ENCODE measurements at regions not wholly inside any gene's neighbourhood (a gene's known extent, or its start where the extent isn't known, plus 50 kb on each side); places are given as distances from the start of the nearest gene placed in this dataset.

DNA sequence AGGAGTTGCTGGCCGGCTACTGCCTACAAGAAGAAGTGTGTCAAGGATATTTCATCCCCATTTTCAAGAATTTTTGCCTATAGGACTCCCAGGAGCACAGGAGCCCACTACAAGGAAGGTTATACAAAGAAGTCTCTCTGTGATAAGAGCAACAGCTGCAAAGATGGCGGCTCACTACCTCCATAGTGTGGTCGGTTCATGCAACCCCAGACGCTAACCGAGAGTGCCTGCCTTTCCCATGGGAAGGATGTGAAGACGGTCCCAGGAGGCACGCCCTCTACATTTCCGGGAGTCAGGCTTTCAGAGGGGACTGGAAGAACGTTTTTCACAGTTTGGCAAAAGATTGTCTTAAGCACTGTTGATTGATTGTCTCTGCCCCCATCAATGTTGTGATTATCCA is 816.3 kb downstream of the QKI start:
- Histone ChIP-seq H3K27ac (no peak overlapping the region), H3K36me3 (no peaks in the 10 kb centered on the region), H3K4me1 (no peaks in the 10 kb centered on the region), H3K27me3 (no peaks in the 10 kb centered on the region), H3K4me3 (no peak overlapping the region), H3K9me3 (no peaks in the 10 kb centered on the region)
- TF ChIP-seq, protein P1, sequence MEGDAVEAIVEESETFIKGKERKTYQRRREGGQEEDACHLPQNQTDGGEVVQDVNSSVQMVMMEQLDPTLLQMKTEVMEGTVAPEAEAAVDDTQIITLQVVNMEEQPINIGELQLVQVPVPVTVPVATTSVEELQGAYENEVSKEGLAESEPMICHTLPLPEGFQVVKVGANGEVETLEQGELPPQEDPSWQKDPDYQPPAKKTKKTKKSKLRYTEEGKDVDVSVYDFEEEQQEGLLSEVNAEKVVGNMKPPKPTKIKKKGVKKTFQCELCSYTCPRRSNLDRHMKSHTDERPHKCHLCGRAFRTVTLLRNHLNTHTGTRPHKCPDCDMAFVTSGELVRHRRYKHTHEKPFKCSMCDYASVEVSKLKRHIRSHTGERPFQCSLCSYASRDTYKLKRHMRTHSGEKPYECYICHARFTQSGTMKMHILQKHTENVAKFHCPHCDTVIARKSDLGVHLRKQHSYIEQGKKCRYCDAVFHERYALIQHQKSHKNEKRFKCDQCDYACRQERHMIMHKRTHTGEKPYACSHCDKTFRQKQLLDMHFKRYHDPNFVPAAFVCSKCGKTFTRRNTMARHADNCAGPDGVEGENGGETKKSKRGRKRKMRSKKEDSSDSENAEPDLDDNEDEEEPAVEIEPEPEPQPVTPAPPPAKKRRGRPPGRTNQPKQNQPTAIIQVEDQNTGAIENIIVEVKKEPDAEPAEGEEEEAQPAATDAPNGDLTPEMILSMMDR (IDR thresholded peaks at IDR 0.05 in 4 of 5, conservative IDR thresholded peaks at IDR 0.05 in 1 of 5), result no peak
- no peak for TF ChIP-seq POLR2A (IDR thresholded peaks at IDR 0.05)
- ATAC-seq (no peak), DNase-seq (no peak)
- intact Hi-C loops (cut with DNase I; ENCODE audit: low total_unique reads), result no loop called here
- in situ Hi-C loops (cut with MboI; ENCODE audit: low sequenced_read_pairs in 4 of 4), result no loop called here

DNA sequence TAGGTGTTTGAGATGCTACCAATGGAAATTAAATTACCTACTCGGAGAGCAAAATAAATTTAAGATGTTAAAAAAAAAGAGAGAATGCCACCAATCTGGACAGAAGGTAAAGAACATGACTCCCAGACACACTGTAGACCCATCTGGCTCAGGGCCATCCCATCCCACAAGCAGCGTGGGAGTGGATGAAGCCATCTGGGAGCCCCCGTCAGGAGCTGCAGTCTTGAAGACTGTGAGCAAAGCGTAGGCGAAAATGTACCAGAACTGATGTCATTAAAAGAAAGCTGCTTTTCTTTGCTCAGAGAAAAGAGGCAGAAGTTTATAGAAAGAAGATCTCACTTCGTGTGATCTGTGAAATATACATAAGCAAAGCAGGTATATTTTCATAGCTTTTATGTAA is 815.7 kb downstream of the QKI start:
- TF ChIP-seq POLR2A (IDR thresholded peaks at IDR 0.05), result no peak
- TF ChIP-seq, protein P1 (IDR thresholded peaks at IDR 0.05 in 4 of 5, conservative IDR thresholded peaks at IDR 0.05 in 1 of 5), result no peak
- no peak overlapping the region for H3K27ac ChIP-seq
- no peak for DNase-seq
- H3K9me3 ChIP-seq, result no peaks in the 10 kb centered on the region
- intact Hi-C loops (cut with DNase I; ENCODE audit: low total_unique reads), result no loop called here
- H3K4me1 ChIP-seq, result no peaks in the 10 kb centered on the region
- in situ Hi-C loops (cut with MboI; ENCODE audit: low sequenced_read_pairs in 4 of 4), result no loop called here
- no peaks in the 10 kb centered on the region for H3K27me3 ChIP-seq
- no peaks in the 10 kb centered on the region for H3K36me3 ChIP-seq
- H3K4me3 ChIP-seq, result no peak overlapping the region
- no peak for ATAC-seq

DNA sequence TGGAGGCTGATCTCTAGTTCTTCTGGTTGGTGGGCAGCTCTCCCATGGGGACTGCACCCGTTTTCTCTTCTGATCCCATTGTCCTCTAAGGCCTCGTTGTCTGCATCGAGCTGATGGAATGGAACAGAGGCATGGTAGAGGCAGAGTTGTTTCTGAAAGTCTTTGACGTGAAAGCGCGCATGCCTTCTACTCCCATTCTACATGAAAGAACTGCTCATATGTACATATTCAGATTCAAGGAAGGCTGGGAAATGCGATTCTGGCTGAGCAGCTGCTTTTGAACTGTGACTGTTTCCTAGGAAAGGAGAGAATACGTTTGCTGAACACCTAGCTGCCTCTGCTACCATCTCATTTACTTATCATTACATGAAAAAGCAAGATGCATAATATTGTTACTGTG is 815.2 kb downstream of the QKI start:
- in situ Hi-C loops (cut with MboI; ENCODE audit: low sequenced_read_pairs in 4 of 4), result no loop called here
- Histone ChIP-seq H3K27ac (no peak overlapping the region), H3K27me3 (no peaks in the 10 kb centered on the region), H3K9me3 (no peaks in the 10 kb centered on the region), H3K4me1 (no peaks in the 10 kb centered on the region), H3K4me3 (no peak overlapping the region), H3K36me3 (no peaks in the 10 kb centered on the region)
- intact Hi-C loops (cut with DNase I; ENCODE audit: low total_unique reads), result no loop called here
- no peak for DNase-seq
- no peak for ATAC-seq
- no peak for TF ChIP-seq POLR2A (IDR thresholded peaks at IDR 0.05)

DNA sequence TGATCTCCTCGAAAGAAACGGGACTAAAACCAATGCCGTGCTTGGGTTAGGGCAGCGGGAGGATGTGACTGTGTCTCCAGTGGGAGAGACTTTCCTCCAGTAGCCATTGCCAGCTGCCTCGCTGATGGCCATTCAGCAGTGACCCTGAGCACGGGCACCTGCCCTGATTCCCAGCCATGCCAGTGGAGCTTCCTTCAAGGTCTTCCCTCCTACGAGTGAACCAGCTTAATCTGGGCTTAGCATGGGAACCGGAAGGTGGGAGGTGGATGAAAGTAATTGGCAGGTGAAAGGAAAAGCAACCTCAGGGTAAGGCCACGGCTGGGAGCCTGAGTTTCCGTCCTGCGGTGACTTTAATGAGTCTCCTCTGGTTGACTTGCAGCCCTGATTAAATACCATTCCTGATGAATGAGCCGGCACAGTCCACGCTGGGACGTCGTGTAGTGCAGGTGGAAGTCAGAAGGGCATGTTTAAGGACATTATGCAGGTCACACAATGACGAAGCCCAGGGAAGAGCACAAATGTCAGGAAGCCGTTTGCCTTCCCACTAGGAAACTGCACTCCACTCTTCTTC is 813.5 kb downstream of the QKI start:
- no peak overlapping the region for H3K4me3 ChIP-seq
- no peaks in the 10 kb centered on the region for H3K36me3 ChIP-seq
- in situ Hi-C loops (cut with MboI; ENCODE audit: low sequenced_read_pairs in 4 of 4) (no loop called here), intact Hi-C loops (cut with DNase I; ENCODE audit: low total_unique reads) (no loop called here)
- H3K27ac ChIP-seq, result no peak overlapping the region
- no peak for TF ChIP-seq POLR2A (IDR thresholded peaks at IDR 0.05)
- TF ChIP-seq, protein P1 (IDR thresholded peaks at IDR 0.05 in 4 of 5, conservative IDR thresholded peaks at IDR 0.05 in 1 of 5), result no peak
- no peaks in the 10 kb centered on the region for H3K27me3 ChIP-seq
- ATAC-seq, result no peak
- no peaks in the 10 kb centered on the region for H3K4me1 ChIP-seq
- no peak for DNase-seq
- no peaks in the 10 kb centered on the region for H3K9me3 ChIP-seq

DNA sequence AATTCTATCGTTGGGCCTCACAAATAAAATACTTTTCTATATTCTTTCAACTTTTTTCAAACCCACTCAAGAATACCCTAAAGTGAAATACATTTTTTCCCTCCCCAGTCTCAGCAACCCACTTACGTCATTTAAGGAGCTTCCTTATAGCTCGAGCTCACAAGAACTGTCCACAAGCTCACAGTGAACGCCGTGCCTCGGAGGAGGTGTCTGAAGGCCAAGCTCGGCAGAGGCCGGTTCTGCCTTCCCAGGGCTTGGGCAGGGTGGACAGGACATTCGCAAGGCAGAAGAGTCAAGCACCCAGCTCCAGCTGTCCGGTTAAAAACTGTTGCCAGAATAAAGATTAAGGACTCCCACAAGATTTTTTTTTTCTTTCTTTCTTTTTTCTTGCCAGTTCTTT is 802.3 kb downstream of the QKI start:
- in situ Hi-C loops (cut with MboI; ENCODE audit: low sequenced_read_pairs in 4 of 4) (no loop called here), intact Hi-C loops (cut with DNase I; ENCODE audit: low total_unique reads) (no loop called here)
- no peak overlapping the region for H3K27ac ChIP-seq
- TF ChIP-seq, protein P1 (IDR thresholded peaks at IDR 0.05 in 4 of 5, conservative IDR thresholded peaks at IDR 0.05 in 1 of 5), result no peak
- no peak for TF ChIP-seq POLR2A (IDR thresholded peaks at IDR 0.05)
- ATAC-seq (peak; percentile 36 to 50), DNase-seq (no peak)
- peak overlapping the region in 3 of 4 donors; percentile 1 to 24 (median 18) for H3K4me3 ChIP-seq
- no peaks in the 10 kb centered on the region for H3K27me3 ChIP-seq
- no peaks in the 10 kb centered on the region for H3K9me3 ChIP-seq
- peaks cover 0 to 4% of the 10 kb centered on the region in 2 donors for H3K4me1 ChIP-seq
- no peaks in the 10 kb centered on the region for H3K36me3 ChIP-seq

Measured in gastrocnemius medialis (tissue), 4 donors.